Keratinocyte (primary cell): ENCODE measurements at regions not wholly inside any gene's neighbourhood (a gene's known extent, or its start where the extent isn't known, plus 50 kb on each side); places are given as distances from the start of the nearest gene placed in this dataset.

Experiments used
- DNase-seq: peaks from one replicate; pipeline ENCODE4 v3.0.0-alpha.2; 2011; ENCODE audit warnings: low read depth, missing footprints, low spot score
- FAIRE-seq: peaks from 2 replicates; lab custom pipeline; 2011; peaks lifted over from hg19 to GRCh38; lab: Jason Lieb, UNC
- H2AFZ ChIP-seq: 2 replicates; pipeline ENCODE4 v1.6.0; 2012; ENCODE audit warnings: low read length, control low read depth, inconsistent platforms; ENCODE audit not compliant: control insufficient read depth
- H3K27ac ChIP-seq: 2 replicates; pipeline ENCODE4 v1.5.1; 2011; ENCODE audit warnings: low read length; ENCODE audit not compliant: control insufficient read depth, insufficient read depth
- H3K27me3 ChIP-seq: 3 replicates; pipeline ENCODE4 v1.6.0; 2011; ENCODE audit warnings: low read length; ENCODE audit not compliant: control insufficient read depth, insufficient read depth; ENCODE audit errors: extremely low read depth
- H3K36me3 ChIP-seq, 2 experiments: 2 replicates in 1 of 2; 3 replicates in 1 of 2; pipeline ENCODE4 v1.5.1; 2011; ENCODE audit warnings: low read length in 2 of 2, mild to moderate bottlenecking in 1 of 2; ENCODE audit not compliant: control insufficient read depth in 2 of 2, insufficient read depth in 2 of 2; ENCODE audit errors: extremely low read depth in 1 of 2
- H3K4me1 ChIP-seq: 3 replicates; pipeline ENCODE4 v1.5.1; 2011; ENCODE audit warnings: low read length; ENCODE audit not compliant: control insufficient read depth, insufficient read depth; ENCODE audit errors: extremely low read depth
- H3K4me2 ChIP-seq: 3 replicates; pipeline ENCODE4 v1.6.0; 2011; ENCODE audit warnings: low read depth, low read length; ENCODE audit not compliant: control insufficient read depth, insufficient read depth; ENCODE audit errors: extremely low read depth
- H3K4me3 ChIP-seq, 3 experiments: fragments of 200-600 bp in 1 of 3; sonication (generic) in 1 of 3; 2 replicates in 2 of 3; 3 replicates in 1 of 3; pipeline ENCODE4 v1.5.1; 2011 to 2016; ENCODE audit warnings: low read length in 3 of 3, mild to moderate bottlenecking in 3 of 3, control low read depth in 2 of 3, inconsistent platforms in 1 of 3, low read depth in 1 of 3, mixed read lengths in 1 of 3, mixed run types in 1 of 3, moderate library complexity in 1 of 3; ENCODE audit not compliant: control insufficient read depth in 2 of 3, insufficient read depth in 2 of 3; ENCODE audit errors: extremely low read depth in 1 of 3
- H3K79me2 ChIP-seq: 2 replicates; pipeline ENCODE4 v1.6.0; 2012; ENCODE audit warnings: low read length; ENCODE audit not compliant: control insufficient read depth, insufficient read depth
- H3K9ac ChIP-seq: 3 replicates; pipeline ENCODE4 v1.6.0; 2011; ENCODE audit warnings: low read length; ENCODE audit not compliant: control insufficient read depth, insufficient read depth; ENCODE audit errors: extremely low read depth
- H3K9me1 ChIP-seq: 3 replicates; pipeline ENCODE4 v1.6.0; 2011; ENCODE audit warnings: low read length; ENCODE audit not compliant: control insufficient read depth, insufficient read depth; ENCODE audit errors: extremely low read depth
- H3K9me3 ChIP-seq: 2 replicates; pipeline ENCODE4 v1.5.1; 2012; ENCODE audit warnings: low read depth, low read length; ENCODE audit not compliant: control insufficient read depth
- H4K20me1 ChIP-seq: 3 replicates; pipeline ENCODE4 v1.6.0; 2011; ENCODE audit warnings: low read length; ENCODE audit not compliant: control insufficient read depth, insufficient read depth; ENCODE audit errors: extremely low read depth
- CTCF ChIP-seq, 3 experiments: IDR thresholded peaks in 1 of 3; conservative IDR thresholded peaks in 1 of 3; optimal IDR thresholded peaks in 1 of 3; 2 replicates in 2 of 3; 3 replicates in 1 of 3; pipeline versions ENCODE3 to v1.5.1; 2011; ENCODE audit warnings: low read length in 3 of 3, mild to moderate bottlenecking in 3 of 3, moderate library complexity in 2 of 3, control low read depth in 1 of 3, inconsistent platforms in 1 of 3; ENCODE audit not compliant: insufficient read depth in 2 of 3; ENCODE audit errors: extremely low read depth in 1 of 3
- EZH2 ChIP-seq: IDR thresholded peaks from one replicate; pipeline ENCODE4 v1.6.1; 2012; ENCODE audit warnings: inconsistent platforms, mild to moderate bottlenecking, low read length, moderate library complexity
- dilution Hi-C: fragments of 300-500 bp; cut with MboI; formaldehyde crosslinking; loops from one replicate; pipeline ENCODE4 v1.7.0; 2020; ENCODE audit warnings: low sequenced_read_pairs; ENCODE audit not compliant: extremely low pct_ligation_motif_present

GRCh38 chr3:55332176-55332575, 154.9 kb downstream of the WNT5A start:
- TF ChIP-seq CTCF (optimal IDR thresholded peaks at IDR 0.05 in 1 of 3, IDR thresholded peaks at IDR 0.05 in 1 of 3, conservative IDR thresholded peaks at IDR 0.05 in 1 of 3; ENCODE audit: extremely low read depth in 1 of 3, insufficient read depth in 2 of 3, low read length in 3 of 3) = no peak
- TF ChIP-seq EZH2 = no peak
- H3K4me3 ChIP-seq = no peak overlapping the region
- H2AFZ ChIP-seq = no peak overlapping the region
- H3K9me1 ChIP-seq = no peaks in the 10 kb centered on the region
- H3K4me1 ChIP-seq = no peaks in the 10 kb centered on the region
- no peak overlapping the region for H3K27ac ChIP-seq
- H3K9ac ChIP-seq = no peak overlapping the region
- DNase-seq = no peak
- no peaks in the 10 kb centered on the region for H3K27me3 ChIP-seq
- FAIRE-seq = no peak
- H3K4me2 ChIP-seq = no peak overlapping the region
- no peaks in the 10 kb centered on the region for H4K20me1 ChIP-seq
- dilution Hi-C loops = no loop called here
- H3K79me2 ChIP-seq = no peaks in the 10 kb centered on the region
- H3K36me3 ChIP-seq = no peaks in the 10 kb centered on the region
- H3K9me3 ChIP-seq = no peaks in the 10 kb centered on the region

DNA sequence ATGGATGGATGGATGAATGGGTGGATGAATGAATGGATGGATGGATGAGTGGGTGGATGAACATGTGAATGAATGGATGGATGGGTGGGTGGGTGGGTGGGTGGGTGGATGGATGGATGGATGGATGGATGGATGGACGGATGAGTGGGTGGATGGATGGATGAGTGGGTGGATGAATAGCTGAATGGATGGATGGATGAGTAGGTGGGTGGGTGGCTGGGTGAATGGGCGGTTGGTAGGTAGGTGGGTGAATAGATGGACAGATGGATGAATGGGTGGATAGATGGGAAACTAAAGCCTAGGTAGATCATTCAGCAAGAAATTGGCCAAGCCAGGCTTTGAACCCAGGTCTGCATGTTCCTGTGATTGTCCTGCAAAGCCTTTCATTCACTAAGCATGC, 155.6 kb downstream of the WNT5A start:
- FAIRE-seq = no peak
- H3K9ac ChIP-seq = no peak overlapping the region

More for the DNA sequence above, 155.6 kb downstream of the WNT5A start:
- no peak overlapping the region for H3K4me3 ChIP-seq
- DNase-seq = no peak
- H3K27ac ChIP-seq = no peak overlapping the region
- H3K4me2 ChIP-seq = no peak overlapping the region
- no peaks in the 10 kb centered on the region for H3K9me3 ChIP-seq
- no peaks in the 10 kb centered on the region for H3K9me1 ChIP-seq
- no peaks in the 10 kb centered on the region for H3K4me1 ChIP-seq
- no peaks in the 10 kb centered on the region for H3K36me3 ChIP-seq
- H3K27me3 ChIP-seq = no peaks in the 10 kb centered on the region
- no peaks in the 10 kb centered on the region for H3K79me2 ChIP-seq
- H4K20me1 ChIP-seq = no peaks in the 10 kb centered on the region
- H2AFZ ChIP-seq = no peak overlapping the region
- dilution Hi-C loops = no loop called here
- TF ChIP-seq EZH2 = no peak
- no peak for TF ChIP-seq CTCF (optimal IDR thresholded peaks at IDR 0.05 in 1 of 3, IDR thresholded peaks at IDR 0.05 in 1 of 3, conservative IDR thresholded peaks at IDR 0.05 in 1 of 3; ENCODE audit: extremely low read depth in 1 of 3, insufficient read depth in 2 of 3, low read length in 3 of 3)
